Stimulated activated CD8-positive, alpha-beta memory T cell treated with anti-CD3 and anti-CD28 coated beads, Interleukin-7, amount 100 ng/mL, for 1 hour (primary cell): ENCODE measurements at regions not wholly inside any gene's neighbourhood (a gene's known extent, or its start where the extent isn't known, plus 50 kb on each side); places are given as distances from the start of the nearest gene placed in this dataset.
"Not testable (repeated sequence)": the region's sequence is repeated elsewhere in the genome, so short reads cannot be mapped to it uniquely, and the experiment has no call there.

Experiments
- DNase-seq, 2 donors: peaks; one replicate each; pipeline ENCODE4 v3.0.0-alpha.2; 2020; ENCODE audit warnings: low read depth in 2 of 2

DNA sequence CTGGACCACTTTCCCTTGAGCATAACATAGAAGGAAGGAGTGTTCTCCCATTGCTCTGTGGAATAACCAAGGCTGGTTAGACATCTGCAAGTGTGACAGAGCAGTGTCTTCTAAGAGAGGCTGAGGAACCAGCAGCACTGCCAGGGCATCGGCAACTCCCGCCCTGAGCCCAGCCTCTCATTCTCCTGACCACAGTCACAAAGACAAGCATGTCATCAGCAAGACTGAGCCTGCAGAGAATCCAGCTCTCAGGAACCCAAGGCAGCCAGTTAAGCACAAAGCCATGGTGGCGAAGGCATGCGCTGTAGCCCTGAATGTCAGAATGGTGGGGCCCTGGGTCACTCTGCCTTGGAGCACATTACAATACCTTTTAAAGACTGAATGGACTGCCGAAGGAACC lies 253.9 kb downstream of the AGTPBP1 start:
- DNase-seq, result no peak

DNA sequence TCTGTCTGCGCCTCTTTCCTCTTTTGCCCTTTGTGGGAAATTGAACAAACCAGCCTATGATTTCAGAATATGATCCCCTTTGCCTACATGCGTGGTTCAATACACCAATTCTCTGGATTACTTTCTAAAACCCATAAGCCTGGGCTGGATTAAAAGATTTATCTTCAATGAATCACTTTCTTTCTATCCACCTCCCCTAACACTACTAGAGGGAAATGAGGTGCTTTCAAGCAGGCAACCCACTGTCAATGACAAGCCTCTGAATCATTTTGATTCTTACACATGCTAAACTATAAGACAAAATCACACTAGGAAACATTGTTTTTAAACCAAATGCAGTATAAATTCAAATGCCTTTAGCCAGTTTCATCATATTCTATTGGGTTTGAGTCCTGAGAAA lies 257.5 kb downstream of the AGTPBP1 start:
- no peak for DNase-seq

DNA sequence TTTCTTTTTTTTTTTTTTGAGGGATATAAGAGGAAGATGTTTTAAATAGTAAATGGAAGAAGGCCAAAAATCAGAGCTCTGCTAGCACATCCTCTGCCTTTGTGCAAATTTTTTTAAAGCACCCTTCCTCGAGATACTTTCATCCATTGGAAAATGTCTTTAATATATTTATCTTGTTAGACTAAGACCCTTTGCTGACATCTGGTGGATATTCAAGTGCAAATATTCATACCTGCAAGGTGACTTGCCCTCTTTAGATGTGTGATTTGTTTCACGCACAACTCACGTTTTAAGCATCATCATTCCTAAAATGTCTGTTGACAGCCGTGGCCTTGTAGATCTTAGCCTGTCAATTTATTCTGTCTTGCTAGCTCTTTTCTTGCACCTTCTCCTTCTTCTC lies 258.5 kb downstream of the AGTPBP1 start:
- no peak for DNase-seq

DNA sequence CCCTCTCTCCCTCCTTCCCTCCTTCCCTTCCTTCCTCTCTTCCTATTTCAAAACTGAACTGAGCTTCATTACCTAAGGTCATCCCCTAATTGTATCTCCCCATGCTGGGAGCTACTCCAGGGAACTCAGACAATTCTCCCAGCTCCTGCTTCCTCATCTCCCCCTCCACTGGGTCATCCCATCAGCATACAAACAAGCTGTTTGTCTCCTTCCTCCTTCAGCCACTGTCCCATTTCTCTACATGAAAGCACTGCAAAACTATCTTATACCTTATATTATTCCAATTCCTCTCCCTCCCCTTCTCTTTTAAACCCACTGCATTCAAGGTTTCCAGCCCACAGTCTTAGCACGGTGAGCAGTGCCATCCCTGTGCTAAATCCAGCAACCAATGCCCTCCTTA lies 262.4 kb downstream of the AGTPBP1 start:
- DNase-seq, result no peak

DNA sequence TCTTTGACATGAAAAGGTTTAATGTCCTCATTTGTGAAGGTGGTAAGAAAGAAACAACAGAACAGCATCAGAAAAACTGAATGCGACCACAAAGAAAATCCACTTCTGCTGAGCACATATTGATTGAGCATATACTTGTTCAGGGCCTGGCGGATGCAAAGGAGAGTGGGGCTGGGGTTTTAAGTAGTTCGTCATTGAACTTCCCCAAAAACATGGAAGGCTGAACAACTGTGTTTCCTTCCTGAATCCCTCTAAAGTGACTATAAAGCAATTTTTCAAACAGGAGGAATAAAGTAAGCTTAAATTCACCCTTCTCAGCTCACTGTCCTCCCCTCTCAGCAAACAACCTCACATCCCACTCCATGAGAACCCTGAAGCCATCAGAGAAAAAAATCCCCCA lies 262.9 kb downstream of the AGTPBP1 start:
- no peak for DNase-seq

DNA sequence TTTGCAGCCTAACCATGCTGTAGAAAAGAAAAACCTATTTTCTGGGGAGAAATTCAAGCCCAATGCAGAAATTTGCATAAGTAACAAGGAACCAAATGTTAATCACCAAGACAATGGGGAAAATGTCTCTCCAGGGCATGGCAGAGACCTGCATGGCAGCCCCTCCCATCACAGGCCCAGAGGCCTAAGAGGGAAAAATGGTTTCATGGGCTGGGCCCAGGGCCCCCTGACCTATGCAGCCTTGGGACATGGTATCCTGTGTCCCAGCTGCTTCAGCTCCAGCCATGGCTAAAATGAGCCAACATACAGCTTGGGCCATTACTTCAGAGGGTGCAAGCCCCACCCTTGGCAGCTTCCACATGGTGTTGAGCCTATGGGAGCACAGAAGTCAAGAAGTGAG lies 266.9 kb downstream of the AGTPBP1 start:
- not testable (repeated sequence) for DNase-seq

DNA sequence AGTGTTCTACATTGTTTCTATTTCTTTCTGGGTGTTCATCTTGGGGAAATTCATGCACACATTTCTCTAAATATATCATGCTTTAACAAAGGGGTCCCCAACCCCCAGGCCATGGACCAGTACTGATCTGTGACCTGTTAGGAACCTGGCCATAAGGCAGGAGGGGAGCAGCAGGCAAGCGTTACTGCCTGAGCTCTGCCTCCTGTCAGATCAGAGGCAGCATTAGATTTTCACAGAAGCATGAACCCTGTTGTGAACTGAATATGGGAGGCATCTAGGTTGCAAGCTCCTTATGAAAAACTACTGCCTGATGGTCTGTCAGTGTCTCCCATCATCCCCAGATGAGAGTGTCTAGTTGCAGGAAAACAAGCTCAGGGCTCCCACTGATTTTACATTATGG lies 270.0 kb downstream of the AGTPBP1 start:
- DNase-seq, result no peak

DNA sequence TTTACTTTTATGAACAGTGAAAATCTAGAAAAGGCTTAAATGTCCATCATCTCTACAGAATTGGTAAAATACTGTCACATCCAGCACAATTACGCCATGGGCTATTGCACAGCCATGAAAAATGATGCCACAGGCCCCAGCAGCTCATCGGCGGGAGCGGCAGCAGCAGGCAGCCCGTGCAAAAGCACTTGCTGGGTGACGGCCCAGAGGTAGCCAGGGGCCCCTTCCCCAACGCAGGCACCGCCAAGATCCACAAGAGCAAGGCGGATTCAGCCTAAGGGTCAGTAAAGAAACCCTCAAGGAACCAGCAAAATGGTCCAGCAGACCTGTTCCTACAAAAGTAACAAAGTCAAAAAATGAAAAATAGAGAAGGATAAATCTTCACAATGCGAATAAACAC lies 272.7 kb downstream of the AGTPBP1 start:
- no peak for DNase-seq

DNA sequence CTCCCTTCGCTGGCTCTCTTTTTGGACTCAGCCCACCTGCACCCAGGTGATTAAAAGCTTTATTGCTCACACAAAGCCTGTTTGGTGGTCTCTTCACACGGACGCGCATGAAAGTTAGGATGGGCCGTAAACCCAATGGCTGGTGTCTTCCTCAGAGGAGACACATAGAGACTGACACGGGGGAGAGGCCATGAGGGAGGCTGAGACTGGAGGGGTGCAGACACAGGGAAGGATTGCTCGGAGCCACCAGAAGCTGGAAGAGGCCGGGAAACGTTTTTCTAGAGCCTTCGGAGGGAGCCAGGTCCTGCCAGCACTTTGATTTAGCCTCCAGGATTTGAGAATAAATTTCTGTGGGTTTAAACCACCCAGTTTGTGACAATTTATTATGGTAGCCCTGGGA lies 274.9 kb downstream of the AGTPBP1 start:
- no peak for DNase-seq

DNA sequence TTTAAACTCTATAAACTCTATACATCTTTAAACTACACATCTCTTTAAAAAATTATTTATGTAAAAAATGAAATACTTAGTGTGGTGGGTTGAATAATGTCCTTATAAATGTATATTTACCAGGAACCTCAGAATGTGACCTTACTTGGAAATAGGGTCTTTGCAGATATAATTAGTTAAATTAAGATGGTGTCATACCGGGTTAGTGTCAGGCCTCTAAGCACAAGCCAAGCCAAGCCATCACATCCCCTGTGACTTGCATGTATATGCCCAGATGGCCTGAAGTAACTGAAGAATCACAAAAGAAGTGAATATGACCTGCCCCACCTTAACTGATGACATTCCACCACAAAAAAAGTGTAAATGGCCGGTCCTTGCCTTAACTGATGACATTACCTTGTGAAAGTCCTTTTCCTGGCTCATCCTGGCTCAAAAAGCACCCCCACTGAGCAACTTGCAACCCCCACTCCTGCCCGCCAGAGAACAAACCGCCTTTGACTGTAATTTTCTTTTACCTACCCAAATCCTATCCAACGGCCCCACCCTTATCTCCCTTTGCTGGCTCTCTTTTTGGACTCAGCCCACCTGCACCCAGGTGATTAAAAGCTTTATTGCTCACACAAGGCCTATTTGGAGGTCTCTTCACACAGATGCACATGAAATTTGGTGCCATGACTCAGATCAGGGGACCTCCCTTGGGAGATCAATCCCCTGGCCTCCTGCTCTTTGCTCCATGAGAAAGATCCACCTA lies 283.5 kb downstream of the AGTPBP1 start:
- DNase-seq, result not testable (repeated sequence)

DNA sequence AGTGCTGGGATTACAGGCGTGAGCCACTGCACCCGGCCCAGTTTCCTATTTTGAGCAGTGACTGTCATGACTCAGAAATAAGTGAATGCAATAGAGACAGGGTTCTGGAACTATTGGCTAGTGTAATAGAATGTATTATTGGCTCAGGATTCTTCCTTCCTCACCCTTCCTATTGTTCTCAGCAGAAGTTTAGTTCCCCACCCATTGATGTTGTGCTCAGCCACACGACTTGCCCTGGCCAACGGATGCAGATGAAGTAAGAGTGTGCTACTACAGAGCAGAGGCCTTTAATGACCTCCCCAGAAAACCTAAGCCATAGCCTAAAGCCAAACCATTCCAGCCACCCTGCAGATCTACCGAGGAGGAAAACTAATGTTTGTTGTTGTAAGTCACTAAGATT lies 287.9 kb downstream of the AGTPBP1 start:
- no peak for DNase-seq

DNA sequence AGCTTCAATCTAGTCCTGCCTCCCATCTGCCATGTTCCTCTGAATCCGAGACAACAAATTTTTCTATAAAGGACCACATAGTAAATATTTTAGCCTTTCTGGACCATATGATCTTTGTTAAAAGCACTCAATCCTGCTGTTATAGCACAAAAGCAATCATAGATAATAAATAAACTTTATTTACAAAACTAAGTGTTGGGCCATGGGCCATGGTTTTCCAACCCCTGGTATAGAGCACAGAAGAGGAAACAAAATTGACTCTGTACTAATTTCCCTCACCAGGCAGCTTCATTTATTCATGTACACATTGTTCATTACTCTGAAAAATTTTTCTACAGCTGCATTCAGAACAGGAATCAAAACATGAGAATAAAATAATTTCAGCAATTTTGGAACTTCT lies 288.9 kb downstream of the AGTPBP1 start:
- DNase-seq, result no peak

DNA sequence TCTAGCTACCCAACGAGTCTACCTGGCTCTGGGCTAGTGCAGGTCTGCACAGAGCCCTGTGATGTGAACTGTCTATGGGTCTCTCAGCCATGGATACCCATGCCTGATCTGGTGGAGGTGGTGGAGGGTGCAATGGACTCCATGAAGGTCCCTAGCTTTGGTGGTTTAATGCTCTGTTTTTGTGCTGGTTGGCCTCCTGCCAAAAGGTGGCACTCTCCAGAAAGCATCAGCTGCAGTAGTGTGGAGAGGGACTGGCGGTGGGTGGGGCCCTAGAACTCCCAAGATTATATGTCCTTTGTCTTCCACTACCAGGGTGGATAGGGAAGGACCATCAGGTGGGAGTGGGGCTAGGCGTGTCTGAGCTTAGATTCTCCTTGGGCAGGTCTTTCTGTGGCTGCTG lies 290.1 kb downstream of the AGTPBP1 start:
- no peak for DNase-seq

DNA sequence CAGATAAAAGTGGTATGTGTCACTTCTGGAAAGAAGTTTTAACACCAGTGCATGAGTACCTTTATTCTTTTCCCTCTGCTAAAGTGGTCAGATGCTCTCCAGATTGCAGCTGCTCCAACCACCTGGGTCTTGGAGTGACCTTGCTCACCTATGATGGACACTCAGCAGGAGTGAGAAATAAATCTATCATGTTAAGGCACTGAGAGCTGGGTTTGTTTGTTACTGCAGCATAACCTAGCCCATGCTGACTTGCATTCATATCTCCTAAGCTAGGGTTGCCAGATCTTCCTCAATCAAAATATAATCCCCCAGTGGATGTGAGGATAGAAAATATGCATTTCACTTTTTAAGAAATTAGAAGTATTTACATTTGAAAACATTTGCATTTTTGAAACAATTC lies 295.9 kb downstream of the AGTPBP1 start:
- DNase-seq, result no peak

DNA sequence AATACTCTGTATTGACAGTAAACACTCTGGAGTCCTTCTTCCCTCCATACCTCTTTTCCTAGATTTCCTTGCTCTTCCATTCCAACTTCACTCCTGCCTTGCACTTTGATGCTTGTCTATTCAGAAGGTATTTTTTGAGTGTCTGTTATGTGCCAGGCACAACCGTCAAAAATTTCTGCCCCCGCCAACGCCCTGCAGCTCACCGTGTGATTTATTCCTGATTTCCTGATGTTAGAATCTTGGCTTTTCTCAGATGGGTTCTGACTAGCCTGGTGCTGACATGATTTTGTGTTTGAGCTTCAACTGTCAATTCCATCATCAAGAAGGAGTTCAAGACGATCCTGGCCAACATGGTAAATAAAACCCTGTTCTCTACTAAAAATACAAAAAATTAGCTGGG lies 297.5 kb downstream of the AGTPBP1 start:
- no peak for DNase-seq

DNA sequence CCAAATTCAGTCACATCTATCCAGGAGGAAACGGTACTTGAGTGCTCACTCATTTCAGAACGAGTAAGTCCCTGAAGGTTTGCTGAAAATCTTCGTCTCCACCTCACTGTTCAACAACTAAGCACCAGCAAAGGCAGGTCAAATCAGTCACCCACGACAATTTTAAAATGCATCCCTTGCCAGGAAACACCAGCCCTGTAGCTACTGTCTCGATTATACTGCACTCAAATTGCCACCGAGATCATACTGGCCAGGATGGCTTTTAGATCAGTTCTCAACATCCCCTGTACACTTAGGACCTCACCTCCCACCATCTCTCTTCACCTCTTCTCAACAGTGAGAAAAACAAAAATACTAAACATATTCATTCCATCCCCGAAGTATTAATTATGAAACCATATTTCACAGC lies 298.6 kb downstream of the AGTPBP1 start:
- DNase-seq, result no peak

DNA sequence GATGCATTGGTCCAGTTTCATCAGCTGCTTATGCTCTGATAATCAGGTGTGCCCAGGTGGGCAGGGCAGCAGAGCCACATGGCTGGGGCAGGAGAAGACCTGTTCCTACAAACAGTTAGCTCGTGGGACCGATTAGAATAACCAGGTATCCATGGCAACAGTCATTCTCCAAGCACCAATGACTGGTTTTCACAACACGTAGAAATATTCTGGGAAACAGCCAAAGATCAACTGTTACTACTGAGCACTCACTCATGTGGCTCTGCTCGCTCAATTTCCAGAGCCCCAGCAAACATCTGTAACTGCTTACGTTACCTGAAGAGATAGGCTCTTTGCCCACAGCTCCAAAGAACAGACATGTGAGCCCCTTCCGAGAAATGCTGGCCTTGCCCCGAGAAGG lies 302.0 kb downstream of the AGTPBP1 start:
- DNase-seq, result no peak

DNA sequence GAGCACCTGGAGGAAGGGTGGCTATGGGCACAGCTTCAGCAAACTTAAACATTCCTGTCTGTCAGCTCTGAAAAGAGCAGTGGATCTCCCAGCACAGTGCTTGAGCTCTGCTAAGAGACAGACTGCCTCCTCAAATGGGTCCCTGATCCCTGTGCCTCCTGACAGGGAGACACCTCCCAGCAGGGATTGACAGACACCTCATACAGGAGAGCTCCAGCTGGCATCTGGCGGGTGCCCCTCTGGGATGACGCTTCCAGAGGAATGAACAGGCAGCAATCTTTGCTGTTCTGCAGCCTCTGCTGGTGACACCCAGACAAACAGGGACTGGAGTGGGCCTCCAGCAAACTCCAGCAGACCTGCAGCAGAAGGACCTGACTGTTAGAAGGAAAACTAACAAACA lies 307.8 kb downstream of the AGTPBP1 start:
- not testable (repeated sequence) for DNase-seq

DNA sequence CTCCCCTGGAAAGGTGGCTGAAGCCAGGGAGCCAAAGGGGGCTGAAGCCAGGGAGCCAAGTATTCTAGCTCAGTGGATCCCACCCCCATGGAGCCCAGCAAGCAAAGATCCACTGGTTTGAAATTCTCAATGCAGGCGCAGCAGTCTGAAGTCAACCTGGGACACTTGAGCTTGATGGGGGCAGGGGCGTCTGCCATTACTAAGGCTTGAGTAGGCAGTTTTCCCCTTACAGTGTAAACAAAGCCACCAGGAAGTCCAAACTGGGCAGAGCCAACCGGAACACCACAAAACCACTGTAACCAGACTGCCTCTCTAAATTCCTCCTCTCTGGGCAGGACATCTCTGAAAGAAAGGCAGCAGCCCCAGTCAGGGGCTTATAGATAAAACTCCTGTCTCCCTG lies 308.2 kb downstream of the AGTPBP1 start:
- not testable (repeated sequence) for DNase-seq

DNA sequence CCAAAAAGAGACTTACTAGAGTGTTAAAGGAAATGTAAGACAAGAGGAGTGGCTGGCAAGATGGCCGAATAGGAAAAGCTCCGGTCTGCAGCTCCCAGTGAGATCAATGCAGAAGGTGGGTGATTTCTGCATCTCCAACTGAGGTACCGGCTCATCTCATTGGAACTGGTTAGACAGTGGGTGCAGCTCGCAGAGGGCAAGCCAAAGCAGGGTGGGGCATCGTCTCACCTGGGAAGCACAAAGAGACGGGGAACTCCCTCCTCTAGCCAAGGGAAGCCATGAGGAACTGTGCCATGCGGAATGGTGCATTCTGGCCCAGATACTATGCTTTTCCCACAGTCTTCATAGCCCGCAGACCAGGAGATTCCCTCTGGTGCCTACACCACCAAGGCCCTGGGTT lies 308.7 kb downstream of the AGTPBP1 start:
- DNase-seq, result no peak

DNA sequence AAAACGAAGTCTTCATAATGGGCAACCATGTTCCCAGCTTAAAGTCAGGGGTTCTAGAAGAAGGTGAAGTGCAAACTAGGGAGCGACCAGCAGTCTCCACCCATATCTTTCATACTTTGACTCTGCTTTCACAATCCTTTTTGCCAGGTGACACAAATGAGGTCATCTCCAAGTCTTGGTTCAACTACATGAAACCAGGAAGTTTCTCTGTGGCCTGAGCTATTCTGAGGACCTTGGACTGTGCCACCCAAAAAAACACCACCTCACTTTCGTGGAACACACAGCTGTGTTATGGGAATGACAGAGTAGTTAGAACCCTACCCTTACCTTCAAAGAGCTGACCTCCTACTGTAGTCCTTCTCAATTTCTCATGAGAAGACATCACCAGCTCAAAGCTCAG lies 309.2 kb downstream of the AGTPBP1 start:
- DNase-seq, result no peak

DNA sequence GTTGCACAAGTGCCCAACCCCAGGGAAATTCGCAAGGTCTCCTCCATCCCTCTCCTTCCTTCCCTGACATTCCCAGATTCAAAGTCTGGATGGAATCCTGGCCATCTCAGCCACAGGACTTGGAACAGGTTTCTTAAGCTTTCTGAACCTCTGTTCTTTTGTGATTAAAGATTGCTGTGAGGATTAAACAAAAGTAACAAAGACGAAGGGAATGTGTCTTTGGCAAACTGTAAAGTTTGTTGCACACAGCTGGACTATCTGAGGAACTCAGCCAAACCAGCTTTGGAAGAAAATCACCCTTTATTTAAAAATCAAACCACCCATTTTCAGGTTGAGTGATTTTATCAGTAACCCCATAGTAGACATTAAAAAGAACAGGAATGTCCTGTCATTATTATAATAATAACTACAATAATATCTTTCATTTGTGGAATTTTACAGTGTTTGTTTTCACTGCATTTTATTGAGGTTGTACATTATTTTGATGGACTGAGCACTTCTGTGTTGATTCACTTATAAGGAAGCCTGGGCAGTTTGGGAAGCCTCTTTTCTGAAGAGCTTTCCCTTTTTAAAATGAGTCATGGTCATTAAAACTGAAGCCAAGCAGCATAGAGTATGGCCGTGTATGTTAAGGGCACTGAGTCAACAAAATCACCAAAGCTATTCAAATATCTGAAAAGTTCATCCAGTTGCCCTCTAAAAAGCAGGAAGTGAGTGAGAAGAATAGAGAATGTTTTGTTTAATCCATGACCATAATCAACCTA lies 310.2 kb downstream of the AGTPBP1 start:
- DNase-seq, result no peak

DNA sequence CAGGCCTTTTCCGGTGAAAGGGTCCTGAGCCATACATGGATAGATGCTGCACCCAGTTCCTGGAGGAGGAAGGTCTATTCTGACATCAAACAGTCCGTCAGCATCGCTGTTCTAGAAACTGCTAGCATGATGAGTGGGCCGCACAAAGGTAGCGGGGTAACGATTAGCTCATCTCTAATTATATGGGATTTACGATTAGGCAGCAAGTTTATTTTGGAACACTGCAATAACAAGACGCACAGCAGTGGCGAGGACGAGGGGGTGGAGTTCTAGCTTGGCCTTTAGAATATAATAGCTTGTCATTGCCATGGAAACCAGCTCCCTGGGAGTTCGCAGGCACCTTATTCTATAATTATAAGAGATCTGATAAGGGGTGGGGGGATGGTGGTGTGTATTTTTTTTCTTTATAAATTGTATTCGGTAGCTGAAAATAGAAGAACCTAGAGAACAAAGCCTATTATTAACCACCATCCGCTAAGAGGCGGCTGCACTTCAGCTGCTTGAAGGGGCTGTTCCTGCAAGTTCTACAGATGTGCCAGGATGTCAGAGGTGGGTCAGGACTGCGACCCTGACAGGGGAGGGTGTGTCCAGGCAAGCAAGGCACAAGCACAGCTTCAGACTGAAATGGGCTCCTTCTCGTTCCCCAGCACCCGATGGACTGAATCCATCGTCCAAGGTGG lies 311.0 kb downstream of the AGTPBP1 start:
- no peak for DNase-seq
